H1 (cell line): ENCODE measurements at regions not wholly inside any gene's neighbourhood (a gene's known extent, or its start where the extent isn't known, plus 50 kb on each side); places are given as distances from the start of the nearest gene placed in this dataset.
"Not testable (repeated sequence)": the region's sequence is repeated elsewhere in the genome, so short reads cannot be mapped to it uniquely, and the experiment has no call there.

Experiments used
- CTCF ChIA-PET: fragments of 300-600 bp; sonication (Branson Sonifier 250); formaldehyde crosslinking; loops from one replicate; lab custom pipeline; 2021; ENCODE audit not compliant: partially characterized antibody; lab: Charles Lee
- POLR2A ChIA-PET: fragments of 300-600 bp; sonication (Branson Sonifier 250); formaldehyde crosslinking; loops from one replicate; lab custom pipeline; 2021; ENCODE audit warnings: inconsistent platforms; ENCODE audit not compliant: partially characterized antibody; lab: Charles Lee
- DNase-seq, 2 experiments: peaks; one replicate each; pipeline versions ENCODE4 v3.0.0 to v3.0.0-alpha.2; 2010 to 2022; ENCODE audit warnings: low spot score in 2 of 2, low read depth in 1 of 2, mixed read lengths in 1 of 2
- FAIRE-seq: peaks from 2 replicates; lab custom pipeline; 2011; peaks lifted over from hg19 to GRCh38; lab: Jason Lieb, UNC
- H2AFZ ChIP-seq: 2 replicates; pipeline ENCODE4 v1.8.1; 2012; ENCODE audit warnings: low read length, inconsistent platforms
- H2AK5ac ChIP-seq: 2 replicates; pipeline ENCODE4 v1.6.1; 2013; ENCODE audit warnings: low read depth, low read length
- H2BK120ac ChIP-seq: replicated peaks from 2 replicates; pipeline ENCODE3; 2013; ENCODE audit warnings: low read depth, low read length, inconsistent platforms
- H2BK12ac ChIP-seq: 2 replicates; pipeline ENCODE4 v1.6.1; 2013; ENCODE audit warnings: low read depth, low read length
- H2BK15ac ChIP-seq: 2 replicates; pipeline ENCODE4 v1.6.1; 2013; ENCODE audit warnings: low read length
- H2BK20ac ChIP-seq: 2 replicates; pipeline ENCODE4 v1.6.1; 2013; ENCODE audit warnings: low read length
- H2BK5ac ChIP-seq: 2 replicates; pipeline ENCODE4 v1.6.1; 2013; ENCODE audit warnings: low read depth, low read length
- H3K14ac ChIP-seq: 2 replicates; pipeline ENCODE4 v1.6.1; 2013; ENCODE audit warnings: inconsistent platforms; ENCODE audit not compliant: insufficient read length
- H3K18ac ChIP-seq: 2 replicates; pipeline ENCODE4 v1.6.1; 2013; ENCODE audit warnings: low read length; ENCODE audit errors: extremely low read depth
- H3K23ac ChIP-seq: 2 replicates; pipeline ENCODE4 v1.6.1; 2013; ENCODE audit warnings: inconsistent platforms; ENCODE audit not compliant: insufficient read length
- H3K23me2 ChIP-seq: 2 replicates; pipeline ENCODE4 v1.6.1; 2013; ENCODE audit warnings: low read depth, low read length
- H3K27ac ChIP-seq: 2 replicates; pipeline ENCODE4 v1.6.1; 2011; ENCODE audit warnings: low read depth, low read length, inconsistent platforms
- H3K27me3 ChIP-seq, 4 experiments: replicated peaks in 1 of 4; 1 replicate in 1 of 4; 2 replicates in 3 of 4; pipeline versions ENCODE4 v1.6.1 to v1.8.1; 2011 to 2013; ENCODE audit warnings: low read length in 3 of 4, mild to moderate bottlenecking in 3 of 4, inconsistent platforms in 2 of 4, mixed read lengths in 2 of 4, moderate library complexity in 1 of 4; ENCODE audit not compliant: control insufficient read depth in 3 of 4, insufficient read depth in 3 of 4; ENCODE audit errors: extremely low read depth in 1 of 4
- H3K36me3 ChIP-seq, 4 experiments: 2 replicates each; pipeline versions ENCODE4 v1.6.1 to v1.8.1; 2011 to 2013; ENCODE audit warnings: mild to moderate bottlenecking in 4 of 4, low read length in 3 of 4, moderate library complexity in 2 of 4, control low read depth in 1 of 4, inconsistent platforms in 1 of 4; ENCODE audit not compliant: insufficient read depth in 4 of 4, control insufficient read depth in 2 of 4
- H3K4ac ChIP-seq: replicated peaks from 2 replicates; pipeline ENCODE3; 2013; ENCODE audit warnings: low read length, low read depth, mixed read lengths, inconsistent platforms; ENCODE audit not compliant: insufficient read length
- H3K4me1 ChIP-seq, 4 experiments: replicated peaks in 1 of 4; 1 replicate in 1 of 4; 2 replicates in 3 of 4; pipeline versions ENCODE4 v1.6.1 to v1.8.1; 2011 to 2013; ENCODE audit warnings: low read length in 3 of 4, inconsistent platforms in 2 of 4, mixed read lengths in 1 of 4; ENCODE audit not compliant: insufficient read depth in 4 of 4, control insufficient read depth in 3 of 4
- H3K4me2 ChIP-seq, 2 experiments: 2 replicates each; pipeline versions ENCODE4 v1.6.1 to v1.8.1; 2011 to 2013; ENCODE audit warnings: low read depth in 2 of 2, low read length in 2 of 2, control low read depth in 1 of 2, inconsistent platforms in 1 of 2, mild to moderate bottlenecking in 1 of 2; ENCODE audit not compliant: insufficient read depth in 1 of 2
- H3K4me3 ChIP-seq, 4 experiments: fragments of 200-600, 300-600 bp in 1 of 4; sonication (generic), shearing (Covaris generic), sonication (Bioruptor Twin) in 1 of 4; 2 replicates each; pipeline versions ENCODE4 v1.5.1 to v1.8.1; 2011 to 2016; ENCODE audit warnings: low read length in 4 of 4, low read depth in 3 of 4, control low read depth in 2 of 4, inconsistent platforms in 2 of 4, mild to moderate bottlenecking in 2 of 4, mixed read lengths in 1 of 4, moderate library complexity in 1 of 4; ENCODE audit not compliant: insufficient read depth in 2 of 4; ENCODE audit errors: extremely low read depth in 1 of 4
- H3K56ac ChIP-seq: replicated peaks from 2 replicates; pipeline ENCODE3; 2013; ENCODE audit warnings: low read depth, mild to moderate bottlenecking, mixed read lengths, low read length, inconsistent platforms; ENCODE audit not compliant: insufficient read length
- H3K79me1 ChIP-seq: 2 replicates; pipeline ENCODE4 v1.6.1; 2013; ENCODE audit warnings: low read depth, low read length, control low read depth
- H3K79me2 ChIP-seq, 2 experiments: 2 replicates each; pipeline versions ENCODE4 v1.6.1 to v1.8.1; 2012 to 2013; ENCODE audit warnings: low read length in 2 of 2, mild to moderate bottlenecking in 2 of 2, inconsistent platforms in 1 of 2; ENCODE audit not compliant: insufficient read depth in 2 of 2, control insufficient read depth in 1 of 2
- H3K9ac ChIP-seq, 4 experiments: replicated peaks in 1 of 4; 1 replicate in 1 of 4; 2 replicates in 3 of 4; pipeline versions ENCODE4 v1.6.1 to v1.8.1; 2011 to 2013; ENCODE audit warnings: low read depth in 3 of 4, low read length in 3 of 4, control low read depth in 2 of 4, mild to moderate bottlenecking in 2 of 4, moderate library complexity in 2 of 4, inconsistent platforms in 1 of 4; ENCODE audit errors: extremely low read depth in 1 of 4
- H3K9me3 ChIP-seq, 2 experiments: 2 replicates each; pipeline versions ENCODE4 v1.6.1 to v1.8.1; 2012 to 2013; ENCODE audit warnings: mild to moderate bottlenecking in 2 of 2, moderate library complexity in 2 of 2, control low read depth in 1 of 2, inconsistent platforms in 1 of 2, low read depth in 1 of 2, low read length in 1 of 2, mixed read lengths in 1 of 2; ENCODE audit not compliant: insufficient read depth in 2 of 2
- H4K20me1 ChIP-seq, 2 experiments: replicated peaks in 1 of 2; 2 replicates each; pipeline versions ENCODE3 to v1.8.1; 2011 to 2013; ENCODE audit warnings: inconsistent platforms in 2 of 2, low read length in 2 of 2, mild to moderate bottlenecking in 1 of 2; ENCODE audit not compliant: insufficient read depth in 2 of 2, control insufficient read depth in 1 of 2
- H4K5ac ChIP-seq: 2 replicates; pipeline ENCODE4 v1.6.1; 2013; ENCODE audit warnings: low read length, low read depth, mixed read lengths, inconsistent platforms; ENCODE audit not compliant: insufficient read length
- H4K8ac ChIP-seq: 2 replicates; pipeline ENCODE4 v1.8.0; 2013; ENCODE audit warnings: mild to moderate bottlenecking, moderate library complexity, low read length, inconsistent platforms; ENCODE audit not compliant: insufficient read depth; ENCODE audit errors: extremely low read depth
- H4K91ac ChIP-seq: replicated peaks from 2 replicates; pipeline ENCODE3; 2013; ENCODE audit warnings: low read length, mixed read lengths, inconsistent platforms; ENCODE audit not compliant: insufficient read length
- WGBS, 2 experiments: shearing (Covaris generic) in 1 of 2; methylation state at CpG; one replicate each; pipeline versions ENCODE4 v1.1.6 to v1.1.7; 2013 to 2015; ENCODE audit warnings: low lambda C conversion rate in 2 of 2, mixed read lengths in 2 of 2, inconsistent platforms in 1 of 2, low coverage in 1 of 2, missing lambda C conversion rate in 1 of 2; ENCODE audit not compliant: insufficient replicate concordance in 2 of 2, insufficient coverage in 1 of 2, insufficient read length in 1 of 2; ENCODE audit errors: extremely low coverage in 1 of 2, missing lambda C conversion rate in 1 of 2; 5-methylcytosine and 5-hydroxymethylcytosine counted together

DNA sequence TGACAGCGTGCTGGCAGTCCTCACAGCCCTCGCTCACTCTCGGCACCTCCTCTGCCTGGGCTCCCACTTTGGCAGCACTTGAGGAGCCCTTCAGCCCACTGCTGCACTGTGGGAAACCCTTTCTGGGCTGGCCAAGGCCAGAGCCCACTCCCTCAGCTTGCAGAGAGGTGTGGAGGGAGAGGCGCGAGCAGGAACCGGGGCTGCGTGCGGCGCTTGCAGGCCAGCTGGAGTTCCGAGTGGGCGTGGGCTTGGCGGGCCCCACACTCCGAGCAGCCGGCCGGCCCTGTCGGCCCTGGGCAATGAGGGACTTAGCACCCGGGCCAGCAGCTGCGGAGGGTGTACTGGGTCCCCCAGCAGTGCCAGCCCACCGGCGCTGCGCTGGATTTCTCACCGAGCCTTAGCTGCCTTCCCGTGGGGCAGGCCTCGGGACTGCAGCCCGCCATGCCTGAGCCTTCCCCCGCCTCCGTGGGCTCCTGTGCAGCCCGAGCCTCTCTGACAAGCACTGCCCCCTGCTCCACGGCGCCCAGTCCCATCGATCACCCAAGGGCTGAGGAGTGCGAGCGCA, 722.0 kb downstream of the KLHL13 start:
- DNase-seq, H3K9me3 ChIP-seq, H3K79me2 ChIP-seq, H2AFZ ChIP-seq, H2BK12ac ChIP-seq, H3K23me2 ChIP-seq, H3K4me2 ChIP-seq, H3K18ac ChIP-seq, H3K4me3 ChIP-seq, H3K4ac ChIP-seq, CTCF ChIA-PET, H3K14ac ChIP-seq, H3K27me3 ChIP-seq, H2BK5ac ChIP-seq, H2BK120ac ChIP-seq, H4K5ac ChIP-seq, H3K36me3 ChIP-seq, H2BK15ac ChIP-seq, FAIRE-seq, H3K9ac ChIP-seq, H3K56ac ChIP-seq, H2BK20ac ChIP-seq, H2AK5ac ChIP-seq, H3K27ac ChIP-seq, H3K4me1 ChIP-seq, POLR2A ChIA-PET, H4K20me1 ChIP-seq, H3K23ac ChIP-seq, H3K79me1 ChIP-seq, H4K91ac ChIP-seq, H4K8ac ChIP-seq: not testable (repeated sequence)
- WGBS, 2 experiments = no CpG with 5 or more reads among the region's 33 CpGs

DNA sequence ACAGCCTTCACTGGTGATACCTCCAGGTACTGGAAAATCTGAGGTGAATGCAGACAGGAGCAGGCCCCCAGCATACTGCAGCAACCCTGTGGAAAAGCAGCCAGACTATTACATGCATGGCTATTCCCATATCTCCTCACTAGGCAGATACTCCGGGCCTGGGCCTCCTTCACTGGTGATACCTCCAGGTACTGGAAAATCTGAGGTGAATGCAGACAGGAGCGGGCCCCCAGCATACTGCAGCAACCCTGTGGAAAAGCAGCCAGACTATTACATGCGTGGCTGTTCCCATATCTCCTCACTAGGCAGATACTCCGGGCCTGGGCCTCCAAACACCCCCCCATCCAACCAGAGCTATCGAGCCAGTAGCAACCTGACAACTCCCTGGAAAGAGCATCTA, 724.2 kb downstream of the KLHL13 start:
- H3K36me3 ChIP-seq, H3K9me3 ChIP-seq, H3K14ac ChIP-seq, H2BK5ac ChIP-seq, H3K23ac ChIP-seq, H3K4ac ChIP-seq, H3K56ac ChIP-seq, DNase-seq, FAIRE-seq, H3K79me2 ChIP-seq, H4K91ac ChIP-seq, H4K8ac ChIP-seq, H3K23me2 ChIP-seq, H2BK15ac ChIP-seq, H3K79me1 ChIP-seq, H2AFZ ChIP-seq, POLR2A ChIA-PET, H2BK12ac ChIP-seq, H2BK20ac ChIP-seq, H3K27ac ChIP-seq, H3K4me2 ChIP-seq, H3K9ac ChIP-seq, H2BK120ac ChIP-seq, H3K4me1 ChIP-seq, H4K5ac ChIP-seq, H2AK5ac ChIP-seq, H3K18ac ChIP-seq, H3K4me3 ChIP-seq, H4K20me1 ChIP-seq, H3K27me3 ChIP-seq, CTCF ChIA-PET: not testable (repeated sequence)
- WGBS, 2 experiments = 96% methylated on average over 3 of the region's 5 CpGs; no CpG with 5 or more reads in 1 of the 2 experiments
